NT2/D1 (cell line): ENCODE measurements at regions not wholly inside any gene's neighbourhood (a gene's known extent, or its start where the extent isn't known, plus 50 kb on each side); places are given as distances from the start of the nearest gene placed in this dataset.

Source experiments
- SUZ12 ChIP-seq: IDR thresholded peaks from 2 replicates; pipeline ENCODE4 v1.6.1; 2011; ENCODE audit not compliant: insufficient read length, insufficient read depth; ENCODE audit errors: extremely low read depth
- YY1 ChIP-seq: IDR thresholded peaks from 2 replicates; pipeline ENCODE4 v1.6.1; 2011; ENCODE audit not compliant: insufficient read length, insufficient read depth

DNA sequence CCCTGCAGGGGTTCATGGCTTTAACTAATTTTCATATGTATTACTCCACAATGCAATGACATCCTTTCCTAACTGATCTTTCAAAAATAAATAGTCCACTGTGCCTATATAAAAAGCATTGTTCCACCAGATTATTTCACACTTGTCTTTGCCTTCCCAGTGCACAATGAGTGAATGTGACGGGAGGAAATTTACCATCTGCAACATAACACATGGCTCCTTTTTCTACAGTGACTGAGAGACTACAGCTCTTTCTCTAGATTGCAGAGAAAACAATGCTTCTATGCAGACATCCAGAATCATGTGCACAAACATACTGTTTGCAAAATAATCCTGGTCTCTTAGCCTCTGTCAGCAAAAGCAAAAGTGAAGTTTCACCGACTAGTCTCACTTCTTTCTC is 483.7 kb upstream of the PIK3R1 start:
- TF ChIP-seq YY1 (no peak), SUZ12 (no peak)
